Loucy (cell line): ENCODE measurements at regions not wholly inside any gene's neighbourhood (a gene's known extent, or its start where the extent isn't known, plus 50 kb on each side); places are given as distances from the start of the nearest gene placed in this dataset.
A peak's percentile ranks its signal among the peaks of the same experiment; 100 is the strongest.

Experiments
- H2AFZ ChIP-seq: fragments of 200-600 bp; sonication (generic); 2 replicates; pipeline ENCODE4 v1.6.0; 2016; ENCODE audit warnings: antibody characterized with exemption, mild to moderate bottlenecking, low read length, moderate library complexity
- H3F3A ChIP-seq: fragments of 200-600 bp; 2 replicates; pipeline ENCODE4 v1.6.0; 2016; ENCODE audit warnings: antibody characterized with exemption, low read depth, mild to moderate bottlenecking
- H3K27me3 ChIP-seq: fragments of 200-600 bp; sonication (generic); 2 replicates; pipeline ENCODE4 v1.6.1; 2014; ENCODE audit warnings: low read length, mild to moderate bottlenecking; ENCODE audit not compliant: insufficient read depth, poor library complexity, severe bottlenecking
- H3K36me3 ChIP-seq: fragments of 200-600 bp; sonication (generic); 2 replicates; pipeline ENCODE4 v1.6.1; 2016; ENCODE audit warnings: low read length; ENCODE audit not compliant: insufficient read depth
- H3K4me1 ChIP-seq: fragments of 200-600 bp; sonication (generic); 2 replicates; pipeline ENCODE4 v1.5.1; 2014; ENCODE audit warnings: low read length, mild to moderate bottlenecking; ENCODE audit not compliant: insufficient read depth, poor library complexity, severe bottlenecking
- H3K4me2 ChIP-seq: fragments of 200-600 bp; sonication (generic); 2 replicates; pipeline ENCODE4 v1.6.0; 2014; ENCODE audit warnings: antibody characterized with exemption, low read length, low read depth, mild to moderate bottlenecking; ENCODE audit not compliant: poor library complexity, severe bottlenecking
- H3K4me3 ChIP-seq: fragments of 200-600 bp; sonication (generic); 2 replicates; pipeline ENCODE4 v1.5.1; 2014; ENCODE audit warnings: low read length, mild to moderate bottlenecking, mixed read lengths; ENCODE audit not compliant: poor library complexity, severe bottlenecking
- H3K79me2 ChIP-seq: fragments of 200-600 bp; sonication (generic); 2 replicates; pipeline ENCODE4 v1.6.1; 2014; ENCODE audit warnings: low read length; ENCODE audit not compliant: insufficient read depth
- H3K9ac ChIP-seq: fragments of 200-600 bp; sonication (generic); 2 replicates; pipeline ENCODE4 v1.6.0; 2014; ENCODE audit warnings: mild to moderate bottlenecking, low read depth, low read length, moderate library complexity; ENCODE audit not compliant: poor library complexity, severe bottlenecking
- H3K9me2 ChIP-seq: fragments of 200-600 bp; sonication (generic); replicated peaks from 2 replicates; pipeline ENCODE4 v1.6.1; 2016; ENCODE audit warnings: low read depth, low read length, mixed read lengths
- H3K9me3 ChIP-seq: fragments of 200-600 bp; sonication (generic); 2 replicates; pipeline ENCODE4 v1.6.1; 2014; ENCODE audit warnings: mild to moderate bottlenecking, antibody characterized with exemption, low read length, low read depth; ENCODE audit not compliant: insufficient read depth
- H4K20me1 ChIP-seq: fragments of 200-600 bp; sonication (generic); 2 replicates; pipeline ENCODE4 v1.6.0; 2014; ENCODE audit warnings: antibody characterized with exemption, low read length, mild to moderate bottlenecking; ENCODE audit not compliant: insufficient read depth, poor library complexity, severe bottlenecking
- CTCF ChIP-seq: fragments of 200-600 bp; sonication (generic); conservative IDR thresholded peaks from 2 replicates; pipeline ENCODE4 v1.5.1; 2014; ENCODE audit warnings: mild to moderate bottlenecking, antibody characterized with exemption, low read length
- EZH2phosphoT487 ChIP-seq: fragments of 200-600 bp; IDR thresholded peaks from 2 replicates; pipeline ENCODE4 v1.6.1; 2018; ENCODE audit warnings: antibody characterized with exemption, mild to moderate bottlenecking, moderate library complexity, borderline replicate concordance

- Histone ChIP-seq H3F3A (no peaks in the 10 kb centered on the region), H2AFZ (no peak overlapping the region)
Measured at GRCh38 chr3:148330542-148330941, 367.2 kb upstream of the AGTR1 start.

DNA sequence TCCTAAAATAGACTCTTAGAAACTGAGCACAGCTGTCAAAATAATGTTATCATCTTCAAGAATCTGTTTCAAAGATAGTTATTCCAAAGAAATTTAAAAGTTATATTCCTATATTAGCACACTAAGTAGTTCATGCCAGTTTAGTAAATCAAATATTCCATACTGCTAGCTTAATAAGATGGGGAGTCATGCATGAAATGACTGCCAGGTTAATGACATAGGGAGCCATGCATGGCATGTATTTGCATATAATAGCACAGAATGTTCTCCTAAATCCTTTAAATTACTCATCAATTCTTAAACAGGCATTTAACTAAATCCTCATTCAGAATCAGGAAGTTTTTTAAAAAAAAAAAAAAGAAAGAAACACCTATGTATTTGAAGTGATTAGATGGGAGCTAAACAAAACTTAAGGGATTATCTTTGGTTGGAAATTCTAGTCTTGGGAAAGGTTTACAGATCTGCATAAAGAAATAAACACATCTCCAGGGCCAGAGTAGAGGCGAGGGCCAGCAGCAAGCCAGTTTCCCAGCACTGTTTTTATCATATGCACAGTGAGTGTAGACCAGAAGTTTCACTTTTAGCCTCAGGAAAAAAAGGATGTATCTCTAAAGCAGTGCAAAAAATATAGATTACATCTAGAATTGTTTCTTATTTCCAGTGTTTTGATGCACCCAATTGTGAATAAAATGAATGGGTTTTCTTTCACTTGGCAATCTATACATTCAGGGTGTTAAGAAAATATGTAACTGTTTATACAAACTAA, 366.4 kb upstream of the AGTR1 start:
- Histone ChIP-seq H4K20me1 (no peaks in the 10 kb centered on the region), H3K4me3 (no peak overlapping the region), H3K9me2 (no peaks in the 10 kb centered on the region), H3K4me2 (peak overlapping the region; percentile 2), H3K9me3 (no peaks in the 10 kb centered on the region), H3K79me2 (no peaks in the 10 kb centered on the region), H3K27me3 (no peaks in the 10 kb centered on the region), H3K9ac (no peak overlapping the region), H2AFZ (no peak overlapping the region), H3K4me1 (no peaks in the 10 kb centered on the region), H3K36me3 (no peaks in the 10 kb centered on the region), H3F3A (no peaks in the 10 kb centered on the region)
- TF ChIP-seq CTCF (no peak), EZH2phosphoT487 (no peak)

More at GRCh38 chr3:148330542-148330941, 367.2 kb upstream of the AGTR1 start:
- Histone ChIP-seq H3K4me3 (no peak overlapping the region), H3K36me3 (no peaks in the 10 kb centered on the region), H3K9me3 (no peaks in the 10 kb centered on the region), H3K9me2 (no peaks in the 10 kb centered on the region), H3K4me2 (no peak overlapping the region), H3K9ac (no peak overlapping the region), H3K79me2 (no peaks in the 10 kb centered on the region), H4K20me1 (no peaks in the 10 kb centered on the region), H3K4me1 (no peaks in the 10 kb centered on the region), H3K27me3 (no peaks in the 10 kb centered on the region)
- TF ChIP-seq CTCF (no peak), EZH2phosphoT487 (no peak)

- Histone ChIP-seq H3K36me3 (no peaks in the 10 kb centered on the region), H3K9me3 (no peaks in the 10 kb centered on the region), H3K4me3 (no peak overlapping the region), H3K9ac (no peak overlapping the region), H4K20me1 (no peaks in the 10 kb centered on the region), H3K4me2 (no peak overlapping the region), H2AFZ (no peak overlapping the region), H3K27me3 (no peaks in the 10 kb centered on the region), H3K9me2 (no peaks in the 10 kb centered on the region), H3F3A (no peaks in the 10 kb centered on the region), H3K79me2 (no peaks in the 10 kb centered on the region), H3K4me1 (no peaks in the 10 kb centered on the region)
- TF ChIP-seq EZH2phosphoT487 = no peak
- no peak for TF ChIP-seq CTCF
Measured at GRCh38 chr3:148332509-148332908, 365.2 kb upstream of the AGTR1 start.
